ENCODE measurements at regions not wholly inside any gene's neighbourhood (a gene's known extent, or its start where the extent isn't known, plus 50 kb on each side); places are given as distances from the start of the nearest gene placed in this dataset.

DNA sequence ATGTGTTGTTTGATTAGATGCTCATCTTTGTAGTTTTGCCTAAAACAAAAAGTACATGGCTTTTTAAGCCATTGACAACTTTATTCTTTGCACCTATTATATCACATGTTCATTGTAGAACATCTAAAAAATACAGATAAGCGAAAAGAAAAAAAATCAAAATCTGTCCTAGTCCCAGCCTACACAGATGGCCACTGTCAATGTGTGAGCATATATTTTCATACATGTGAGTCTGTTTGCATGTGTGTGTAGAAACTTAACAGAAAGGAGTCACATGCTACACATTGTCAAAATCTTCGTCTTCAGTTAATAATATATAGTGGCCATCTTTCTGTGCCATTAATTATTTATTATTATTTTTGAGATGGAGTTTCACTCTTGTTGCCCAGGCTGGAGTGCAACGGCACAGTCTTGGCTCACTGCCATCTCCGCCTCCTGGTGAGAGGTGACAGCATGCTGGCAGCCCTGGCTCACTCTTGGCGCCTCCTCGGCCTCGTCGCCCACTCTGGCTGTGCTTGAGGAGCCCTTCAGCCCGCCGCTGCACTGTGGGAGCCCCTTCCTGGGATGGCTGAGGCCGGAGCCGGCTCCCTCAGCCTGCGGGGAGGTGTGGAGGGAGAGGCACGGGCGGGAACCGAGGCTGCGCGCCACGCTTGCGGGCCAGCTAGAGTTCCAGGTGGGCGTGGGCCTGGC lies 68.5 kb upstream of the AMZ2 start:
- TF ChIP-seq GATA1 (IDR thresholded peaks at IDR 0.05; ENCODE audit: low read depth, low read length): no peak
- TF ChIP-seq POLR2A (IDR thresholded peaks at IDR 0.05; ENCODE audit: low read length): no peak

Data from erythroblast (primary cell).